Parathyroid adenoma (tissue), 2 donors: ENCODE measurements at regions not wholly inside any gene's neighbourhood (a gene's known extent, or its start where the extent isn't known, plus 50 kb on each side); places are given as distances from the start of the nearest gene placed in this dataset.

Experiments used
- H2AFZ ChIP-seq: fragments of 300-600 bp; sonication (generic); one replicate; pipeline ENCODE4 v1.7.0; 2017; ENCODE audit warnings: antibody characterized with exemption, mild to moderate bottlenecking
- H3K27ac ChIP-seq: fragments of 300-600 bp; sonication (generic); one replicate; pipeline ENCODE4 v1.7.0; 2017
- H3K27me3 ChIP-seq: fragments of 300-600 bp; sonication (generic); one replicate; pipeline ENCODE4 v1.7.0; 2017; ENCODE audit warnings: low read length; ENCODE audit not compliant: control insufficient read depth, insufficient read depth
- H3K36me3 ChIP-seq: fragments of 300-600 bp; sonication (generic); one replicate; pipeline ENCODE4 v1.7.0; 2017; ENCODE audit warnings: low read length; ENCODE audit not compliant: control insufficient read depth, insufficient read depth
- H3K4me1 ChIP-seq: fragments of 300-600 bp; sonication (generic); one replicate; pipeline ENCODE4 v1.7.0; 2017; ENCODE audit warnings: control low read depth
- H3K4me2 ChIP-seq: fragments of 300-600 bp; sonication (generic); one replicate; pipeline ENCODE4 v1.7.0; 2017; ENCODE audit warnings: low read length
- H3K4me3 ChIP-seq: fragments of 300-600 bp; sonication (generic); one replicate; pipeline ENCODE4 v1.7.0; 2017; ENCODE audit warnings: low read depth, low read length
- H3K79me2 ChIP-seq: fragments of 300-600 bp; sonication (generic); one replicate; pipeline ENCODE4 v1.7.0; 2017; ENCODE audit warnings: control low read depth
- H3K9ac ChIP-seq: fragments of 300-600 bp; sonication (generic); one replicate; pipeline ENCODE4 v1.7.0; 2017; ENCODE audit warnings: mild to moderate bottlenecking
- H3K9me3 ChIP-seq: fragments of 300-600 bp; sonication (generic); one replicate; pipeline ENCODE4 v1.7.0; 2017; ENCODE audit warnings: low read length; ENCODE audit not compliant: control insufficient read depth
- CTCF ChIP-seq: fragments of 300-600 bp; sonication (generic); IDR thresholded peaks from one replicate; pipeline ENCODE4 v1.7.0; 2017; ENCODE audit warnings: antibody characterized with exemption, mild to moderate bottlenecking
- donor health status: primary hyperparathyroidism.

- Histone ChIP-seq H3K27ac (no peak overlapping the region), H3K9me3 (no peaks in the 10 kb centered on the region), H2AFZ (no peak overlapping the region), H3K4me3 (no peak overlapping the region), H3K4me2 (no peak overlapping the region), H3K36me3 (no peaks in the 10 kb centered on the region), H3K27me3 (no peaks in the 10 kb centered on the region), H3K9ac (no peak overlapping the region), H3K4me1 (no peaks in the 10 kb centered on the region), H3K79me2 (no peaks in the 10 kb centered on the region)
- TF ChIP-seq CTCF = no peak
Observed at GRCh38 chr3:151568184-151568583, 107.3 kb upstream of the IGSF10 start.

- Histone ChIP-seq H3K9me3 (no peaks in the 10 kb centered on the region), H2AFZ (no peak overlapping the region), H3K4me3 (no peak overlapping the region), H3K4me2 (no peak overlapping the region), H3K79me2 (no peaks in the 10 kb centered on the region), H3K27ac (no peak overlapping the region), H3K9ac (no peak overlapping the region), H3K27me3 (no peaks in the 10 kb centered on the region), H3K36me3 (no peaks in the 10 kb centered on the region), H3K4me1 (no peaks in the 10 kb centered on the region)
- TF ChIP-seq CTCF = no peak
Observed at GRCh38 chr3:151567477-151567876, 106.6 kb upstream of the IGSF10 start.

GRCh38 chr3:151564261-151564660, 103.4 kb upstream of the IGSF10 start:
- no peaks in the 10 kb centered on the region for H3K9me3 ChIP-seq
- no peaks in the 10 kb centered on the region for H3K79me2 ChIP-seq
- no peak overlapping the region for H3K4me2 ChIP-seq
- H3K27me3 ChIP-seq = no peaks in the 10 kb centered on the region
- H2AFZ ChIP-seq = no peak overlapping the region
- H3K9ac ChIP-seq = no peak overlapping the region
- no peaks in the 10 kb centered on the region for H3K36me3 ChIP-seq
- no peaks in the 10 kb centered on the region for H3K4me1 ChIP-seq
- H3K27ac ChIP-seq = no peak overlapping the region
- TF ChIP-seq CTCF = no peak
- no peak overlapping the region for H3K4me3 ChIP-seq

GRCh38 chr3:151563305-151563704, 102.4 kb upstream of the IGSF10 start:
- Histone ChIP-seq H2AFZ (no peak overlapping the region), H3K27ac (no peak overlapping the region), H3K9me3 (no peaks in the 10 kb centered on the region), H3K27me3 (no peaks in the 10 kb centered on the region), H3K4me3 (no peak overlapping the region), H3K79me2 (no peaks in the 10 kb centered on the region), H3K4me2 (no peak overlapping the region), H3K4me1 (no peaks in the 10 kb centered on the region), H3K36me3 (no peaks in the 10 kb centered on the region), H3K9ac (no peak overlapping the region)
- no peak for TF ChIP-seq CTCF

- TF ChIP-seq CTCF = no peak
- Histone ChIP-seq H3K79me2 (no peaks in the 10 kb centered on the region), H2AFZ (no peak overlapping the region), H3K27me3 (no peaks in the 10 kb centered on the region), H3K4me3 (no peak overlapping the region), H3K4me2 (no peak overlapping the region), H3K9ac (no peak overlapping the region), H3K36me3 (no peaks in the 10 kb centered on the region), H3K27ac (no peak overlapping the region), H3K4me1 (no peaks in the 10 kb centered on the region), H3K9me3 (no peaks in the 10 kb centered on the region)
Observed at GRCh38 chr3:151562891-151563290, 102.0 kb upstream of the IGSF10 start.
